ENCODE measurements at regions not wholly inside any gene's neighbourhood (a gene's known extent, or its start where the extent isn't known, plus 50 kb on each side); places are given as distances from the start of the nearest gene placed in this dataset.

- H3K27ac Mint-ChIP-seq: no peak overlapping the region
- no peak overlapping the region for H3K4me3 Mint-ChIP-seq
- POLR2A ChIA-PET: no interaction called here
- intact Hi-C loops (cut with micrococcal nuclease): no loop called here
- H3K4me1 Mint-ChIP-seq: no peaks in the 10 kb centered on the region
- DNase-seq: no peak
- CTCF ChIA-PET: no interaction called here
- no peak for ATAC-seq (ENCODE audit: low read depth)
- H3K36me3 Mint-ChIP-seq (ENCODE audit: low read depth): no peaks in the 10 kb centered on the region
- TF ChIP-seq CTCF (IDR thresholded peaks at IDR 0.05): no peak
- H3K27me3 Mint-ChIP-seq: no peaks in the 10 kb centered on the region
- H3K9me3 Mint-ChIP-seq: peaks cover 5% of the 10 kb centered on the region
These were observed 566.6 kb upstream of the ZWINT start for GRCh38 chr10:56927701-56928100.

- Mint-ChIP-seq H3K4me1 (no peaks in the 10 kb centered on the region), H3K27ac (no peak overlapping the region), H3K27me3 (no peaks in the 10 kb centered on the region), H3K4me3 (no peak overlapping the region), H3K9me3 (peaks cover 8% of the 10 kb centered on the region), H3K36me3 (ENCODE audit: low read depth) (no peaks in the 10 kb centered on the region)
- TF ChIP-seq CTCF (IDR thresholded peaks at IDR 0.05): no peak
- no peak for DNase-seq
- CTCF ChIA-PET: no interaction called here
- intact Hi-C loops (cut with micrococcal nuclease): no loop called here
- ATAC-seq (ENCODE audit: low read depth): no peak
- POLR2A ChIA-PET: no interaction called here
These were observed 559.7 kb upstream of the ZWINT start for GRCh38 chr10:56920601-56921261.

- Mint-ChIP-seq H3K27me3 (no peaks in the 10 kb centered on the region), H3K36me3 (ENCODE audit: low read depth) (no peaks in the 10 kb centered on the region), H3K4me1 (no peaks in the 10 kb centered on the region), H3K27ac (no peak overlapping the region), H3K4me3 (no peak overlapping the region), H3K9me3 (peaks cover 5% of the 10 kb centered on the region)
- ATAC-seq (ENCODE audit: low read depth) (no peak), DNase-seq (no peak)
- intact Hi-C loops (cut with micrococcal nuclease): no loop called here
- no peak for TF ChIP-seq CTCF (IDR thresholded peaks at IDR 0.05)
- POLR2A ChIA-PET: no interaction called here
- CTCF ChIA-PET: no interaction called here
These were observed 551.0 kb upstream of the ZWINT start for GRCh38 chr10:56912043-56912442.

- POLR2A ChIA-PET: no interaction called here
- intact Hi-C loops (cut with micrococcal nuclease): no loop called here
- Mint-ChIP-seq H3K4me3 (no peak overlapping the region), H3K27ac (no peak overlapping the region), H3K9me3 (peaks cover 2% of the 10 kb centered on the region), H3K27me3 (no peaks in the 10 kb centered on the region), H3K4me1 (no peaks in the 10 kb centered on the region), H3K36me3 (ENCODE audit: low read depth) (no peaks in the 10 kb centered on the region)
- CTCF ChIA-PET: no interaction called here
- DNase-seq (no peak), ATAC-seq (ENCODE audit: low read depth) (no peak)
- no peak for TF ChIP-seq CTCF (IDR thresholded peaks at IDR 0.05)
These were observed 544.0 kb upstream of the ZWINT start for GRCh38 chr10:56905051-56905450.

GRCh38 chr10:56902554-56902953 lies 541.5 kb upstream of the ZWINT start:
- Mint-ChIP-seq H3K27ac (no peak overlapping the region), H3K9me3 (no peaks in the 10 kb centered on the region), H3K4me3 (no peak overlapping the region), H3K4me1 (no peaks in the 10 kb centered on the region), H3K36me3 (ENCODE audit: low read depth) (no peaks in the 10 kb centered on the region), H3K27me3 (no peaks in the 10 kb centered on the region)
- DNase-seq (no peak), ATAC-seq (ENCODE audit: low read depth) (no peak)
- ChIA-PET CTCF (no interaction called here), POLR2A (no interaction called here)
- no peak for TF ChIP-seq CTCF (IDR thresholded peaks at IDR 0.05)
- intact Hi-C loops (cut with micrococcal nuclease): no loop called here

Measured in activated B cell treated with CpG ODN at 0.5 μM for 24 hours (primary cell).